Esophagus squamous epithelium (tissue), 5 donors: ENCODE measurements at regions not wholly inside any gene's neighbourhood (a gene's known extent, or its start where the extent isn't known, plus 50 kb on each side); places are given as distances from the start of the nearest gene placed in this dataset.
A peak's percentile ranks its signal among the peaks of the same experiment; 100 is the strongest.

Experiments used
- DNase-seq: peaks from one replicate; lab custom pipeline; 2025; lab: John Stamatoyannopoulos, UW
- H3K27ac ChIP-seq, 4 donors: fragments of 200-600 bp; sonication (generic); one replicate each; pipeline ENCODE4 v1.5.1; 2016 to 2019; ENCODE audit warnings: mild to moderate bottlenecking in 1 of 4
- H3K27me3 ChIP-seq, 4 donors: fragments of 200-600 bp; sonication (generic); 1 replicate in 3 of 4; 2 replicates in 1 of 4; pipeline versions ENCODE4 v1.5.1 to v1.6.0; 2017 to 2021; ENCODE audit warnings: antibody characterized with exemption in 1 of 4
- H3K36me3 ChIP-seq, 3 donors: fragments of 200-600 bp; sonication (generic); one replicate each; pipeline ENCODE4 v1.5.1; 2016 to 2019
- H3K4me1 ChIP-seq, 3 donors: fragments of 200-600 bp; sonication (generic); one replicate each; pipeline ENCODE4 v1.5.1; 2017 to 2019
- H3K4me3 ChIP-seq, 4 donors: fragments of 200-600 bp; sonication (generic); 1 replicate in 3 of 4; 2 replicates in 1 of 4; pipeline ENCODE4 v1.5.1; 2016 to 2019; ENCODE audit warnings: mild to moderate bottlenecking in 2 of 4, moderate library complexity in 1 of 4
- H3K9me3 ChIP-seq, 3 donors: fragments of 200-600 bp; sonication (generic); one replicate each; pipeline ENCODE4 v1.5.1; 2016 to 2019
- POLR2A ChIP-seq, 4 donors: fragments of 450-650 bp; IDR thresholded peaks; one replicate each; pipeline ENCODE4 v1.6.1; 2017; ENCODE audit warnings: antibody characterized with exemption in 4 of 4, mild to moderate bottlenecking in 4 of 4, moderate library complexity in 3 of 4
- WGBS, 2 donors: methylation state at CpG; one replicate each; pipeline ENCODE4 v1.1.5; 2018; 5-methylcytosine and 5-hydroxymethylcytosine counted together
- intact Hi-C: fragments of 100-400 bp; cut with DNase I; formaldehyde crosslinking; loops from one replicate; pipeline ENCODE4 v1.15.0; 2022
- TF ChIP-seq, protein P1 (sequence below), 6 experiments: fragments of 450-650 bp in 4 of 6; fragments of 200-600 bp in 2 of 6; sonication (generic) in 2 of 6; IDR thresholded peaks; one replicate each; pipeline ENCODE4 v1.5.1; 2016 to 2019; ENCODE audit warnings: antibody characterized with exemption in 6 of 6, mild to moderate bottlenecking in 4 of 6, moderate library complexity in 4 of 6
- donor health status: DM: yes; HTN: yes; CAD: no.

DNA sequence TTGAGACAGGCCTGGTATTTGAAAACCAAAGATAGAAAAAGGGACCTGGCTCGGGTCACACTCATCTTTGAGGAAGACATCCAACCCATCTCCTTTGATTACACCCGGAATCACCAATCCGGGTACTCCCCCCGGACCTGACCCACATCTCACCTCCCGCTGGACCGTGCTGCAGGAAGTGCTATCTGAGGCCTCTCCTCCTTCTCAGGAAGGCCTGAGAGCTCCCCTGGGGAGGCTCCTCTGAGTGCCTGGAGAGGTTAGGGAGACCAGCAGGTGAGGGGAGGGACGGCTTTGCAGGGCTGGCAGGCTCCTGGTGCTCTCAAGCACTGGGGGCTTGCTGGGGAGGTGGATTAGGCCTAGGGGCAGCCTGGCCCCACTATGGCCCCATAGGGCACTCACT is 170.9 kb downstream of the ACKR3 start:
- DNase-seq: no peak
- Histone ChIP-seq H3K9me3 (no peaks in the 10 kb centered on the region), H3K27ac (no peak overlapping the region), H3K4me1 (peaks cover 0 to 14% (median 2%) of the 10 kb centered on the region in 3 donors), H3K36me3 (no peaks in the 10 kb centered on the region), H3K4me3 (no peak overlapping the region), H3K27me3 (no peaks in the 10 kb centered on the region)
- WGBS, 2 donors: 84 to 85% methylated on average over 4 to 5 of the region's 7 CpGs
- intact Hi-C loops: no loop called here
- TF ChIP-seq POLR2A (IDR thresholded peaks at IDR 0.05): no peak
- TF ChIP-seq, protein P1, sequence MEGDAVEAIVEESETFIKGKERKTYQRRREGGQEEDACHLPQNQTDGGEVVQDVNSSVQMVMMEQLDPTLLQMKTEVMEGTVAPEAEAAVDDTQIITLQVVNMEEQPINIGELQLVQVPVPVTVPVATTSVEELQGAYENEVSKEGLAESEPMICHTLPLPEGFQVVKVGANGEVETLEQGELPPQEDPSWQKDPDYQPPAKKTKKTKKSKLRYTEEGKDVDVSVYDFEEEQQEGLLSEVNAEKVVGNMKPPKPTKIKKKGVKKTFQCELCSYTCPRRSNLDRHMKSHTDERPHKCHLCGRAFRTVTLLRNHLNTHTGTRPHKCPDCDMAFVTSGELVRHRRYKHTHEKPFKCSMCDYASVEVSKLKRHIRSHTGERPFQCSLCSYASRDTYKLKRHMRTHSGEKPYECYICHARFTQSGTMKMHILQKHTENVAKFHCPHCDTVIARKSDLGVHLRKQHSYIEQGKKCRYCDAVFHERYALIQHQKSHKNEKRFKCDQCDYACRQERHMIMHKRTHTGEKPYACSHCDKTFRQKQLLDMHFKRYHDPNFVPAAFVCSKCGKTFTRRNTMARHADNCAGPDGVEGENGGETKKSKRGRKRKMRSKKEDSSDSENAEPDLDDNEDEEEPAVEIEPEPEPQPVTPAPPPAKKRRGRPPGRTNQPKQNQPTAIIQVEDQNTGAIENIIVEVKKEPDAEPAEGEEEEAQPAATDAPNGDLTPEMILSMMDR (IDR thresholded peaks at IDR 0.05): no peak

DNA sequence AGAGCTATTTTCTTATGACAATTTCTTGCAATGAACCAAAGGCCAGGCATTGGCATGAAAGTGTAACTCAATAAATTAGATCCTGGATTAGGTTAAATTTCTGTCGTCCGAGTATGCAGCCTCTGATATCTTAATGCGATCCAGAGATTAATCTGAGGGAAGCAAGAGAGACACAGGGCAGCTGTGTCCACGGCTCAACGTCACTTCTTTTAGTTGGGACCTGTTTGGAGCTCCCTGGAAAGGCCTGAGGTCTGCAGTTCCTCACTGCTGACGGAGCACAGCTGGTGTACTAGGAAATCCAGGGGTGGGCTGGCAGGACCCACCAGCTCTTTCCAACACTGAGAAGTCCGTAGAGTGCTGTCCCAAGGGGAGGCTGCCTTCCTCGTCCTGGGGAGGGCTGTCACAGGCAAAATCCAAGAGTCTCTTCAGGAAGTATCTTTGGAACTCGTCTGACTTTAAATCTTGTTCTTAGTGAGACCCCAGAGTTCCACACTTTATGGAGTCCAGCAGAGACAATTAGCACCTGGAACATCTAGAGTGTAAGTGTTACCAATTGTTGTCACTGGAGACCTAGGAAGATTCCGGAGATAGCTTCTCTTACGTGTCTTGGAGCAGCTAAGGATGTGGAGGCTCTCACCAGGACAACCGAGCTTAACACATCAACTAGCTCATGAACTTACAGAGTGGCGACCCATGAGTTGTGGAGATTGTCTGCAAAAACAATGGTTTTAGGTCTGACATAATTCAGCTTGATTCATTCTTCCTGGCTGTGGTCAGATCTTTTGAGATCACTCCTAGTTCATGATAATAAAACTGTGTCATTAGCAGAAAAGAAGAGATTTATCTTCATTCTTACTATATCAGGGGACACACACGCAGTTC is 173.7 kb downstream of the ACKR3 start:
- no peak for DNase-seq
- Histone ChIP-seq H3K36me3 (no peaks in the 10 kb centered on the region), H3K4me3 (no peak overlapping the region), H3K9me3 (no peaks in the 10 kb centered on the region), H3K4me1 (peaks cover 8 to 38% (median 14%) of the 10 kb centered on the region in 3 donors), H3K27me3 (no peaks in the 10 kb centered on the region), H3K27ac (peak overlapping the region in 2 of 4 donors; percentile 2 to 38)
- intact Hi-C loops: no loop called here
- WGBS, 2 donors: 78 to 86% methylated on average over 11 to 13 of the region's 14 CpGs
- no peak for TF ChIP-seq POLR2A (IDR thresholded peaks at IDR 0.05)

DNA sequence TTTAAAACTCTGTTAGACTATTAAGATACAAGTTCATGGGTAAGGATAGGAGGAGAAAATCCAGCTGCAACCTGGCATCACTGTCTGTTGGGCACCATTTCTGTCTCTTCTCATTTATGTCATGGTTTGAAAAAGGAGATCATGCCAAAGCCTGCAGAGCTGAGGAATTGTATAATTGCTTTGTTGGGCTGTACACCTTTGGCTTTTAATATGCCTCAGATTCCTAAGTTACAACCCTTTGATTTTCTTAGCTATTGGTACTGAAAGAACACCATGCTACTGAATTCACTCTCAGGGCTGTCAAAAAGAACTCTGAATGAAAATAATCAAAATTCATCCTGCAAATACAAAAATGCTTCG is 174.3 kb downstream of the ACKR3 start:
- no peaks in the 10 kb centered on the region for H3K36me3 ChIP-seq
- H3K4me1 ChIP-seq: peaks cover 15 to 44% (median 17%) of the 10 kb centered on the region in 3 donors
- H3K27me3 ChIP-seq: no peaks in the 10 kb centered on the region
- H3K9me3 ChIP-seq: no peaks in the 10 kb centered on the region
- H3K4me3 ChIP-seq: no peak overlapping the region
- no peak for TF ChIP-seq POLR2A (IDR thresholded peaks at IDR 0.05)
- TF ChIP-seq, protein P1 (IDR thresholded peaks at IDR 0.05): no peak
- H3K27ac ChIP-seq: no peak overlapping the region
- DNase-seq: no peak
- intact Hi-C loops: no loop called here
- WGBS, 2 donors: 58 to 65% methylated on average over 1 of the region's 1 CpG

DNA sequence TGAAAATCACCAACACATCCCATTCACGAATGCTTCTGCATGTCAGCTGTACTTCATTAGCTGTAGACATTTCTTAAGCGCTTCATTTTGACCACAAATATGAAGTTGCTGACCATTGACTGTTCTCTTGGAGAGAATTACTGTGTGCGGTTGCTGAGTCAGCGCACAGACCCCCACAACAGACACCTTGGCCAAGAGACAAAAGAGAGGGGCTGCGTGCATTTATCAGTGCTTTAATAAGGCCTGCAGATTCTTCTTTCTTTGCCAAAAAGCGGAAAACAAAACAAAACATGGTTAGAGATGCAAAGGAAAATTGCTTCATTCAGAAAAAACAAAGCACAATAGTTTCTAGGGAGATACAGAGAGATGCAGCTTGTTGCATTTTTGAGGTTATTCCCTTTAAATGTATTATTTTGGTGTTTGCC is 174.7 kb downstream of the ACKR3 start:
- H3K9me3 ChIP-seq: no peaks in the 10 kb centered on the region
- H3K36me3 ChIP-seq: no peaks in the 10 kb centered on the region
- no peak for DNase-seq
- no peaks in the 10 kb centered on the region for H3K27me3 ChIP-seq
- intact Hi-C loops: no loop called here
- no peak for TF ChIP-seq POLR2A (IDR thresholded peaks at IDR 0.05)
- TF ChIP-seq, protein P1 (IDR thresholded peaks at IDR 0.05): no peak
- peak overlapping the region in 3 of 4 donors; percentile 36 to 77 (median 72) for H3K27ac ChIP-seq
- H3K4me3 ChIP-seq: no peak overlapping the region
- WGBS, 2 donors: 77 to 79% methylated on average over 6 of the region's 6 CpGs
- H3K4me1 ChIP-seq: peaks cover 18 to 48% (median 21%) of the 10 kb centered on the region in 3 donors

DNA sequence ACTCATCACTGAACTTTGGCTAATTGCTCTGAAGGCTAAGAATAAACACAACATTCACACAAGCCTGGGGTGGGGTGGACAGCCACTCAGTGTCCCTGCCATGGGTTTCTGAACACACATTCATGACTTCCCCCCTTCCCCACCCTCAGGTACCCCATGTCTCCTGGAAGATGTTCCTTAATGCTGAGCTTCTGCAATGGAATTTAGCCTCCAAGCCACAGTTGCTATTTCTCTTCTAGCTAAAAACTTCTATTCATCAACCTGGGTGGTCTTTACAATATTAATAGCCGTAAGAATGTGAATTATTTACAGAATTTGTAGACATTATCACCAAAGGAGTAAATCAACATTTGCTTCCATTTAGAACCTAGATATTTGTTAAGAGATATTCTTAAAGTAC is 175.1 kb downstream of the ACKR3 start:
- no peaks in the 10 kb centered on the region for H3K36me3 ChIP-seq
- no peak overlapping the region for H3K4me3 ChIP-seq
- intact Hi-C loops: no loop called here
- TF ChIP-seq, protein P1 (IDR thresholded peaks at IDR 0.05): no peak
- TF ChIP-seq POLR2A (IDR thresholded peaks at IDR 0.05): no peak
- H3K9me3 ChIP-seq: no peaks in the 10 kb centered on the region
- H3K27ac ChIP-seq: peak overlapping the region in 3 of 4 donors; percentile 36 to 77 (median 72)
- peaks cover 18 to 53% (median 25%) of the 10 kb centered on the region in 3 donors for H3K4me1 ChIP-seq
- H3K27me3 ChIP-seq: no peaks in the 10 kb centered on the region
- DNase-seq: no peak
- 89 to 100% methylated on average over 1 of the region's 1 CpG for WGBS, 2 donors
